GM19452 (cell line): ENCODE measurements at regions not wholly inside any gene's neighbourhood (a gene's known extent, or its start where the extent isn't known, plus 50 kb on each side); places are given as distances from the start of the nearest gene placed in this dataset.
"Not testable (repeated sequence)": the region's sequence is repeated elsewhere in the genome, so short reads cannot be mapped to it uniquely, and the experiment has no call there.

ENCODE experiments used
- ATAC-seq: cut with Tn5 transposase; IDR thresholded peaks from one replicate; pipeline ENCODE4 v1.9.1; 2021; ENCODE audit not compliant: unreplicated experiment

DNA sequence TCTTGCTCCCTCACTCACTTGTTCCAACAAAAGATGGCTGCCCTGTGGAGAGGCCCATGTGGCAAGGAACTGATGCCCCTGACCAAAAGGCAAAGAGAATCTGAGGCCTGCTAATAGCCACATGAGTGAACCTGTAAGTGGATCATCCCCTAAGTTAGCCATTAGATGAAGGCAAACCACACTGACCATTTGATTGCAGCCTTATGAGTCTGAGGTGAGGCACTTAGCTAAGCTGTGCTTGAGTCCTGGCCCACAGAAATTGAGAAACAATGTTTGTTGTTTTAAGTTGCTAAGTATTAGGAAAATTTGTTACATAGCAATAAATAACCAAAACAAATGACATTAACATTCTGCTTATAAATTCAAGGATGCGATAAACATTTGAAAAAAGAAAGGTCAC lies 100.1 kb upstream of the BET1 start:
- no peak for ATAC-seq

DNA sequence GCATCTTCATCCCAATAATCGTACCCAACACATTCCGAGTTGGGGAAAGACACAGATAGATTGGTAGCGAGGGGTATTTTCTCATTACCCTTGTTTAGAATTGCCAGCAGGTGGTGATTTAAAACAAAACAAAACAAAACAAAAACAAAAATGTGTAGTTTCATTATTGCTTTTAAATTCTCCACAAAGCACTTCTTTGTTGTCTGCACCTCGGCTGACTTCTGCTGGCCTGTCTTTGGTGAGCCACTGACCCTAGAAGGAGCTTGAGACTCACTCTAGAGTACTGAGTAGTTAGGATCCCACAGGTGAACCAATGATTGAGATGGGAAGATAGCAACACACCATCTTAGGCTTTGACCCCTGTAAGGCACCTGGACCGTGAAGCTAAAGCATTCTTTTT lies 105.4 kb upstream of the BET1 start:
- ATAC-seq, result no peak

- ATAC-seq, result no peak
Measured at GRCh38 chr7:94111009-94111408, 106.9 kb upstream of the BET1 start.

GRCh38 chr7:94115316-94115715 lies 111.2 kb upstream of the BET1 start:
- no peak for ATAC-seq

GRCh38 chr7:94123136-94123535 lies 119.0 kb upstream of the BET1 start:
- ATAC-seq, result no peak

- ATAC-seq, result no peak
Measured at GRCh38 chr7:94127026-94127425, 122.9 kb upstream of the BET1 start.

DNA sequence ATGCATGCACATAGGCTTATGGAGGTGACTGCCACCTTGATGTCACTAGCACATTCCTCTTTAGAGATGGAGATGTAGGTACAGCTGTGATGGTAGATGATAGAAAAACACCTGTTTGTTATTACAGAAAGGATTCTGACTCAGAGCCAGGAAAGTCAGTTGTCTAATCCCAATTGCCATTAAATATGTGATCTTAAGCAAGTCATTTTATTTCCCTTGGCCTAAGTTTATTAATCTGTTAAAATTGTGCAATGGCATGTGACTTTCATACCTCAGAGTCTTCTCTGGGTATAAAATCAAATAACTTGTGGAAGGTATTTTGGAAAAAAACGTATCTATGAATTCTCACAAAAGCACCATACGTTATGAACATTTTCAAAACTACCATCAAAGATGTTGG lies 123.9 kb upstream of the BET1 start:
- ATAC-seq, result no peak

GRCh38 chr7:94129443-94130140 lies 125.4 kb upstream of the BET1 start:
- ATAC-seq, result no peak

GRCh38 chr7:94130716-94131115 lies 126.6 kb upstream of the BET1 start:
- ATAC-seq, result no peak

DNA sequence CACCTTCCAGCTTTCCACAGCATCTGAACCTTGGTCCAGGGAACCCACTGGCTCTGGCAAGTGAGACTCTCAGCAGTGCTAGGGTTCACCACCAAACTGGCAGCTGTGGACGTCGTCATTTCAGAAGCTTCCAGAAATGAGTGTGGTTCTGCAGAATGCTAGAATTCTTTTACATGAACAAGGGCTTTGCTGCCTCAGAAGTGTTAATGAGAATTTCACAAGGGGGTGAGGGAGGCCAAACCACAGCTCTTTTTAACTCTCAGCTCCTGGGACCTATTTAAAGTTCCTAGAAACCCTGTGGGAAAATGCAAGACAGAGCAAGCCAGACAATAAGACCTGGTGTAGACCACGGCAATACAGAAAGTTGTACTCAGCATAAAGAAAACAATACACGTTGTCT lies 129.3 kb upstream of the BET1 start:
- no peak for ATAC-seq

- no peak for ATAC-seq
Measured at GRCh38 chr7:94135180-94135579, 131.0 kb upstream of the BET1 start.

GRCh38 chr7:94142281-94142680 lies 138.1 kb upstream of the BET1 start:
- no peak for ATAC-seq

DNA sequence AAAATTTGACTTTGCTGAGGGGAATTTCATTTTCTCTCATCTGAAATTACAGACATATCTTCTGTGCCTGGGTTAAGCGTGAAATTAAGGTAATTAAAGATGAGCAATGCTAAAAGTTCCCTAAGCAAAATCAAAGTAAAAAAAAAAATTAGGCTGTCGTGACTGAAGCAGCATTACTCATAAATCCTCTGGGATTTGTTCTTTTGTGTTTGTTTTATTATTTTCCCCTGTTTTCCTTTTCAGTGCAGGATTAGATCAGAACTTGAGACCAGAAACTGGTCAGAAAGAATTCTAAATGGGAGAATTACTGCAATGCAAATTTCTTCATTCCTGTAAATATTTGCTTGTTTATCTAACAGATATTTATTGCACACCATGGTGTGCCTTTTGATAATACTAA lies 141.4 kb upstream of the BET1 start:
- ATAC-seq, result no peak

DNA sequence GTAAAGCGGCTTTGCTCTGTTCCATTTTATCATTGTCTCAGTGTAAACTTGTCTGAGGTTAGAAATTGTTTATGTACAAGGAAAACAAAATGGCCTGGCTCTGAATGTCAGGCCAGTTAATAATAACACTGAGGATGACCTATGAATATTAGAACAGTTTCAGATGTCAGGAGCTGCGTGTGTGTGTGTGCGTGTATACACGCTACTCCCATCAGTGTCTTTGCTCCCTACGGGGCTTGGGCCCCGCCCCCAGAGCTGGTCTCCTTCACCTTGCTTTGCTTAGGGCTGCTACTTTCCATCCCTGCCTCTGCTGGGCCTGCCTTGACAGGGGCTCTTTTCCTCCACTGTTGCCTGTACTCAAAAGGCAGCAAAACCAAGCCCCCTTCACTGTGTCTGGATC lies 142.3 kb upstream of the BET1 start:
- ATAC-seq, result no peak

GRCh38 chr7:94149789-94150545 lies 145.8 kb upstream of the BET1 start:
- ATAC-seq, result no peak

- no peak for ATAC-seq
Measured at GRCh38 chr7:94154182-94154581, 150.0 kb upstream of the BET1 start.

GRCh38 chr7:94154858-94155257 lies 150.7 kb upstream of the BET1 start:
- ATAC-seq, result no peak

DNA sequence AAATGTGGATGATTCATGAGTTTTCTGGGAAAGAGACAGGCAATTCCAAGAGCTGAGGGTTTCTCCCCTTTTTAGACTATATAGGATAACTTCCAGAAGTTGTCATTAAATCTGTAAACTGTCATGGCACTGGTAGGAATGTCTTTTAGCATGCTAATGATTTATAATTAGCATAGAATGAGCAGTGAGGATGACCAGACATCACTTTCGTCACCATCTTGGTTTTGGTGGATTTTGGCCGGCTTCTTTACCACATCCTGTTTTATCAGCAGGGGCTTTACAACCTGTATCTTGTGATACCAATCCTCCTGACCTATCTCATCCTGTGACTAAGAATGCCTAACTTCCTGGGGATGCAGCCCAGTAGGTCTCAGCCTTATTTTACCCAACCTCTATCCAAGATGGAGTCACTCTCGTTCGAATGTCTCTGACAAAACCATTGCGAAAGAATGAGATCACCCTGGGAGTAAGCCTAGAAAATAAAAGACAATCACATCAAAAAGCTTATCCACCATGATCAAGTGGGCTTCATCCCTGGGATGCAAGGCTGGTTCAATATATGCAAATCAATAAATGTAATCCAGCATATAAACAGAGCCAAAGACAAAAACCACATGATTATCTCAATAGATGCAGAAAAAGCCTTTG lies 153.6 kb upstream of the BET1 start:
- not testable (repeated sequence) for ATAC-seq

GRCh38 chr7:94160719-94161435 lies 156.7 kb upstream of the BET1 start:
- ATAC-seq, result peak; percentile 92

DNA sequence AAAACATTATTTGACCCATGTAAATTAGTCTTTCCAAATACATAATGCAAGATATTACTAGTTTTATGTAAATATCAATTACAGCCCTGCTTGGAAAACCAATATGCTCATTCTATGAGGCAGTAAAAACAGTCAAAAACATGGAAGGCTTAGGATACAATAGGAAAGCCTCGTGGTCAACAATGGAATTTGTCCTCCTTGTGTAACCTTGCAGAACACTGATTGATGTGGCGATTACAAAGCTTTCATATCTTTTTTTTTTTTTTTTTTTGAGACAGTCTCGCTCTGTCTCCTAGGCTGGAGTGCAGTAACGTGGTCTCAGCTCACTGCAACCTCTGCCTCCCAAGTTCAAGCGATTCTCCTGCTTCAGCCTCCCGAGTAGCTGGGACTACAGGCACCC lies 157.3 kb upstream of the BET1 start:
- no peak for ATAC-seq

GRCh38 chr7:94169682-94170081 lies 165.5 kb upstream of the BET1 start:
- no peak for ATAC-seq

- peak; percentile 87 for ATAC-seq
Measured at GRCh38 chr7:94170836-94171235, 166.7 kb upstream of the BET1 start.
